HCT116 (cell line): ENCODE measurements at regions not wholly inside any gene's neighbourhood (a gene's known extent, or its start where the extent isn't known, plus 50 kb on each side); places are given as distances from the start of the nearest gene placed in this dataset.

Experiments used
- ATAC-seq: fragments of 200-7000 bp; cut with Tn5 transposase; 2 replicates; pipeline ENCODE4 v1.9.1; 2020; ENCODE audit warnings: mild to moderate bottlenecking, moderate library complexity
- BruUV-seq: library from RNA; stranded (reverse); fragments of 400-500 nt; replicated peaks from 2 replicates; lab custom pipeline; 2021; lab: Mats Ljungman, UMichigan
- CTCF ChIA-PET: fragments of 300-600 bp; sonication (Branson Sonifier 250); formaldehyde crosslinking; loops from one replicate; lab custom pipeline; 2021; ENCODE audit warnings: antibody characterized with exemption; lab: Charles Lee
- POLR2A ChIA-PET: fragments of 300-600, 350-600 bp; sonication (Branson Sonifier 250); formaldehyde crosslinking; loops from one replicate; lab custom pipeline; 2021; ENCODE audit warnings: antibody characterized with exemption; lab: Charles Lee
- RAD21 ChIA-PET, 2 experiments: fragments of 300-600 bp; sonication (Branson Sonifier 250); formaldehyde crosslinking; loops; one replicate each; lab custom pipeline; 2023; ENCODE audit warnings: low total read pairs in 2 of 2; ENCODE audit not compliant: uncharacterized antibody in 2 of 2, unreplicated experiment in 2 of 2, low non-redundant PET in 1 of 2; lab: Charles Lee
- DNase-seq: peaks from one replicate; pipeline ENCODE4 v3.0.0-alpha.2; 2010; ENCODE audit warnings: low read depth, low spot score
- H2AFZ ChIP-seq: fragments of 200-600 bp; shearing (Covaris generic), sonication (generic); 2 replicates; pipeline ENCODE4 v1.6.1; 2017; ENCODE audit warnings: low read depth, mixed run types, mixed read lengths, antibody characterized with exemption, low read length; ENCODE audit not compliant: poor library complexity, severe bottlenecking
- H3K27ac ChIP-seq: 2 replicates; pipeline ENCODE4 v1.5.1; 2012; ENCODE audit warnings: low read depth, low read length
- H3K27me3 ChIP-seq: fragments of 200-600 bp; sonication (generic); 2 replicates; pipeline ENCODE4 v1.6.1; 2016; ENCODE audit warnings: mixed run types, low read length, mixed read lengths; ENCODE audit not compliant: insufficient read depth
- H3K36me3 ChIP-seq, 2 experiments: fragments of 200-500 bp in 1 of 2; fragments of 200-600 bp in 1 of 2; sonication (Bioruptor generic) in 1 of 2; sonication (generic) in 1 of 2; 2 replicates each; pipeline versions ENCODE4 v1.5.1 to v1.6.1; 2014 to 2016; ENCODE audit warnings: low read length in 2 of 2, inconsistent platforms in 1 of 2, mixed read lengths in 1 of 2, mixed run types in 1 of 2; ENCODE audit not compliant: insufficient read depth in 2 of 2, control insufficient read depth in 1 of 2
- H3K4me1 ChIP-seq, 2 experiments: fragments of 200-600 bp in 1 of 2; sonication (generic) in 1 of 2; 2 replicates each; pipeline versions ENCODE4 v1.5.1 to v1.6.1; 2012 to 2017; ENCODE audit warnings: low read length in 2 of 2, inconsistent platforms in 1 of 2, mild to moderate bottlenecking in 1 of 2, mixed read lengths in 1 of 2, mixed run types in 1 of 2, moderate library complexity in 1 of 2; ENCODE audit not compliant: insufficient read depth in 2 of 2, control insufficient read depth in 1 of 2
- H3K4me2 ChIP-seq: fragments of 200-600 bp; sonication (generic); 2 replicates; pipeline ENCODE4 v1.6.1; 2017; ENCODE audit warnings: mixed run types, low read length, mixed read lengths
- H3K4me3 ChIP-seq, 2 experiments: fragments of 200-600 bp in 1 of 2; sonication (generic) in 1 of 2; replicated peaks in 1 of 2; 2 replicates each; pipeline ENCODE4 v1.5.1; 2011 to 2016; ENCODE audit warnings: low read length in 2 of 2, control low read depth in 1 of 2, low read depth in 1 of 2, mild to moderate bottlenecking in 1 of 2, mixed read lengths in 1 of 2, mixed run types in 1 of 2
- H3K79me2 ChIP-seq: fragments of 200-600 bp; sonication (generic); 2 replicates; pipeline ENCODE4 v1.6.1; 2017; ENCODE audit warnings: mild to moderate bottlenecking, mixed run types, low read length, moderate library complexity, mixed read lengths; ENCODE audit not compliant: insufficient read depth
- H3K9ac ChIP-seq: fragments of 200-600 bp; sonication (generic); 2 replicates; pipeline ENCODE4 v1.6.1; 2016; ENCODE audit warnings: low read length, mixed read lengths
- H3K9me2 ChIP-seq: fragments of 200-600 bp; sonication (generic), shearing (Covaris generic); 2 replicates; pipeline ENCODE4 v1.6.1; 2017; ENCODE audit warnings: mixed run types, mild to moderate bottlenecking, moderate library complexity; ENCODE audit not compliant: insufficient read depth
- H3K9me3 ChIP-seq, 2 experiments: fragments of 200-500 bp in 1 of 2; fragments of 200-600 bp in 1 of 2; sonication (Bioruptor generic) in 1 of 2; sonication (generic) in 1 of 2; 2 replicates each; pipeline ENCODE4 v1.6.1; 2014 to 2017; ENCODE audit warnings: low read length in 2 of 2, mixed read lengths in 2 of 2, inconsistent platforms in 1 of 2, low read depth in 1 of 2, mild to moderate bottlenecking in 1 of 2, mixed run types in 1 of 2, moderate library complexity in 1 of 2; ENCODE audit not compliant: control insufficient read depth in 1 of 2, insufficient read depth in 1 of 2
- H4K20me1 ChIP-seq: fragments of 200-600 bp; sonication (generic), shearing (Covaris generic); 2 replicates; pipeline ENCODE4 v1.6.1; 2017; ENCODE audit warnings: mixed run types, mild to moderate bottlenecking, moderate library complexity; ENCODE audit not compliant: insufficient read depth
- CBX3 ChIP-seq: IDR thresholded peaks from 2 replicates; pipeline ENCODE4 v1.6.1; 2012; ENCODE audit warnings: low read depth
- EGR1 ChIP-seq: IDR thresholded peaks from 2 replicates; pipeline ENCODE4 v1.6.1; 2012; ENCODE audit warnings: low read depth
- ELF1 ChIP-seq: IDR thresholded peaks from 2 replicates; pipeline ENCODE4 v1.6.1; 2012; ENCODE audit warnings: low read depth, borderline replicate concordance
- EZH2 ChIP-seq: fragments of 200-600 bp; sonication (generic); IDR thresholded peaks from 2 replicates; pipeline ENCODE4 v1.6.1; 2017; ENCODE audit warnings: antibody characterized with exemption, mixed run types
- EZH2phosphoT487 ChIP-seq: fragments of 200-600 bp; IDR thresholded peaks from 2 replicates; pipeline ENCODE4 v1.6.1; 2018; ENCODE audit warnings: antibody characterized with exemption, borderline replicate concordance
- FOSL1 ChIP-seq: IDR thresholded peaks from 2 replicates; pipeline ENCODE4 v1.6.1; 2012; ENCODE audit warnings: low read depth
- POLR2A ChIP-seq: IDR thresholded peaks from 2 replicates; pipeline ENCODE4 v1.7.0; 2011; ENCODE audit warnings: borderline replicate concordance; ENCODE audit not compliant: insufficient read depth, insufficient read length; ENCODE audit errors: extremely low read depth
- POLR2AphosphoS5 ChIP-seq: IDR thresholded peaks from 2 replicates; pipeline ENCODE4 v1.6.1; 2011; ENCODE audit warnings: mild to moderate bottlenecking, low read depth, low read length, moderate library complexity
- SIN3A ChIP-seq: IDR thresholded peaks from 2 replicates; pipeline ENCODE4 v1.6.1; 2012; ENCODE audit warnings: low read depth
- SP1 ChIP-seq: IDR thresholded peaks from 2 replicates; pipeline ENCODE4 v1.6.1; 2012; ENCODE audit warnings: low read depth
- TCF7L2 ChIP-seq: IDR thresholded peaks from 2 replicates; pipeline ENCODE4 v1.7.0; 2011; ENCODE audit warnings: borderline replicate concordance, inconsistent platforms; ENCODE audit not compliant: insufficient read depth, insufficient read length; ENCODE audit errors: extremely low read depth
- YY1 ChIP-seq: IDR thresholded peaks from 2 replicates; pipeline ENCODE4 v1.6.1; 2011; ENCODE audit warnings: low read length, low read depth, moderate library complexity, mild to moderate bottlenecking; ENCODE audit not compliant: insufficient replicate concordance; ENCODE audit errors: extremely low read depth
- ZFX ChIP-seq: fragments of 450-650 bp; IDR thresholded peaks from 2 replicates; pipeline ENCODE4 v1.6.1; 2017
- intact Hi-C: fragments of 100-400 bp; cut with micrococcal nuclease; formaldehyde crosslinking; loops from 2 replicates; pipeline ENCODE4 v1.10.0; 2022
- TF ChIP-seq, protein P1 (sequence below): IDR thresholded peaks from 2 replicates; pipeline ENCODE4 v1.6.1; 2012
- TF ChIP-seq, protein P2 (sequence below): IDR thresholded peaks from 2 replicates; pipeline ENCODE4 v1.6.1; 2012; ENCODE audit warnings: low read depth
- TF ChIP-seq, protein P3 (sequence below): IDR thresholded peaks from 2 replicates; pipeline ENCODE4 v1.6.1; 2012
- TF ChIP-seq, protein P4 (sequence below), 3 experiments: fragments of 200-600 bp in 1 of 3; sonication (generic) in 1 of 3; IDR thresholded peaks in 2 of 3; conservative IDR thresholded peaks in 1 of 3; 2 replicates each; pipeline ENCODE4 v1.5.1; 2012 to 2017; ENCODE audit warnings: low read depth in 2 of 3, low read length in 2 of 3, antibody characterized with exemption in 1 of 3, borderline replicate concordance in 1 of 3, control low read depth in 1 of 3, mild to moderate bottlenecking in 1 of 3, mixed read lengths in 1 of 3, mixed run types in 1 of 3, moderate library complexity in 1 of 3; ENCODE audit not compliant: insufficient read depth in 1 of 3

DNA sequence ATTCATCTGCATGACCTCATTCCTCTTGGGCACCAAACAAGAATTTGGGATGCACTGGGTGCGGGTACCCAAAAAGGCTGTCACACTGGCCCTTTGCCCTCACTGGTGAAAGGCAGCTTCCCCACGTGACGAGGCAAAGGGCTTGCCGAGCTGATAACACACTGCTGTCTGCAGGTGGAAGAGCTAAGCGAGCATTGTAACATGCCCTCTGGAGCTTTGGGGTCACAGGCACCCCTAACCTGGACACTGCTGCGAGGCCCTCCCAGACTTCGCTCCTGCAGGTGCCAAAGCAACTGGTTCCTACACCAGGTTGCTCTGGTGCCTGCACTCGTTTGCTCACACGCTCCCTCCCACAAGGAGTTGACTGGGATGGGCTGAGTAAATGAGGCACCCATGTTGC is 1595.7 kb downstream of the HACE1 start:
- H3K4me2 ChIP-seq: no peak overlapping the region
- no peaks in the 10 kb centered on the region for H3K4me1 ChIP-seq
- H3K79me2 ChIP-seq: no peaks in the 10 kb centered on the region
- H4K20me1 ChIP-seq: no peaks in the 10 kb centered on the region
- no peak for DNase-seq
- no peak for TF ChIP-seq ELF1
- TF ChIP-seq, protein P1, sequence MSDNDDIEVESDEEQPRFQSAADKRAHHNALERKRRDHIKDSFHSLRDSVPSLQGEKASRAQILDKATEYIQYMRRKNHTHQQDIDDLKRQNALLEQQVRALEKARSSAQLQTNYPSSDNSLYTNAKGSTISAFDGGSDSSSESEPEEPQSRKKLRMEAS: no peak
- no peak for TF ChIP-seq YY1
- TF ChIP-seq, all 23 proteins: peak for 0
- no peaks in the 10 kb centered on the region for H3K27me3 ChIP-seq
- CTCF ChIA-PET: no interaction called here
- no peak overlapping the region for H2AFZ ChIP-seq
- H3K36me3 ChIP-seq: no peaks in the 10 kb centered on the region
- no peak for ATAC-seq
- RAD21 ChIA-PET: no interaction called here
- BruUV-seq: no TSS peak
- H3K9me3 ChIP-seq: no peaks in the 10 kb centered on the region
- no peak overlapping the region for H3K4me3 ChIP-seq
- no peak overlapping the region for H3K27ac ChIP-seq
- no peak overlapping the region for H3K9ac ChIP-seq
- POLR2A ChIA-PET: no interaction called here
- H3K9me2 ChIP-seq: no peaks in the 10 kb centered on the region
- intact Hi-C loops: no loop called here

DNA sequence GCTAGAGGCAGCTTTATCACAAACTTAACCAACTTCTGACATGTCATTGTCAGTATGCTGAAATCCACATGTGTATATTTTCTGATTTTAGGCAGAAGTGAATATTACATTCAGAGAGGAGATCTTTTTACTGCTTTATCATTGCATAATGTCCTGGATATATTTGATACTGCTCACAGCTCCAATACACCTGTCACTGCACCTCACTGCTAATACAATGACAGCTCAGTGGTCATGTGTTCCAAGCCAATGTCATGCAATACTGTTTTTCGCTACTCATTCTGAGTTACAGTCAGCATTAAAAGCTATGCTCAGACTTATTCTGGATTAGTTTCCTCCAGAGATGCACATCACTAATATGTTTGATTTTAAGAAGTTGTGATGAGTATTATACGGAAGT is 1604.6 kb downstream of the HACE1 start:
- Histone ChIP-seq H3K9me3 (no peaks in the 10 kb centered on the region), H3K36me3 (no peaks in the 10 kb centered on the region), H3K27me3 (no peaks in the 10 kb centered on the region), H3K9me2 (no peaks in the 10 kb centered on the region), H3K79me2 (no peaks in the 10 kb centered on the region), H3K4me2 (no peak overlapping the region), H4K20me1 (no peaks in the 10 kb centered on the region), H3K27ac (no peak overlapping the region), H2AFZ (no peak overlapping the region), H3K9ac (no peak overlapping the region), H3K4me3 (no peak overlapping the region), H3K4me1 (no peaks in the 10 kb centered on the region)
- BruUV-seq: no TSS peak
- no peak for DNase-seq
- POLR2A ChIA-PET: no interaction called here
- intact Hi-C loops: no loop called here
- RAD21 ChIA-PET: no interaction called here
- no peak for ATAC-seq
- CTCF ChIA-PET: no interaction called here
- TF ChIP-seq YY1: no peak
- TF ChIP-seq EGR1: no peak
- no peak for TF ChIP-seq TCF7L2
- TF ChIP-seq POLR2A: no peak
- no peak for TF ChIP-seq EZH2
- TF ChIP-seq, protein P2, sequence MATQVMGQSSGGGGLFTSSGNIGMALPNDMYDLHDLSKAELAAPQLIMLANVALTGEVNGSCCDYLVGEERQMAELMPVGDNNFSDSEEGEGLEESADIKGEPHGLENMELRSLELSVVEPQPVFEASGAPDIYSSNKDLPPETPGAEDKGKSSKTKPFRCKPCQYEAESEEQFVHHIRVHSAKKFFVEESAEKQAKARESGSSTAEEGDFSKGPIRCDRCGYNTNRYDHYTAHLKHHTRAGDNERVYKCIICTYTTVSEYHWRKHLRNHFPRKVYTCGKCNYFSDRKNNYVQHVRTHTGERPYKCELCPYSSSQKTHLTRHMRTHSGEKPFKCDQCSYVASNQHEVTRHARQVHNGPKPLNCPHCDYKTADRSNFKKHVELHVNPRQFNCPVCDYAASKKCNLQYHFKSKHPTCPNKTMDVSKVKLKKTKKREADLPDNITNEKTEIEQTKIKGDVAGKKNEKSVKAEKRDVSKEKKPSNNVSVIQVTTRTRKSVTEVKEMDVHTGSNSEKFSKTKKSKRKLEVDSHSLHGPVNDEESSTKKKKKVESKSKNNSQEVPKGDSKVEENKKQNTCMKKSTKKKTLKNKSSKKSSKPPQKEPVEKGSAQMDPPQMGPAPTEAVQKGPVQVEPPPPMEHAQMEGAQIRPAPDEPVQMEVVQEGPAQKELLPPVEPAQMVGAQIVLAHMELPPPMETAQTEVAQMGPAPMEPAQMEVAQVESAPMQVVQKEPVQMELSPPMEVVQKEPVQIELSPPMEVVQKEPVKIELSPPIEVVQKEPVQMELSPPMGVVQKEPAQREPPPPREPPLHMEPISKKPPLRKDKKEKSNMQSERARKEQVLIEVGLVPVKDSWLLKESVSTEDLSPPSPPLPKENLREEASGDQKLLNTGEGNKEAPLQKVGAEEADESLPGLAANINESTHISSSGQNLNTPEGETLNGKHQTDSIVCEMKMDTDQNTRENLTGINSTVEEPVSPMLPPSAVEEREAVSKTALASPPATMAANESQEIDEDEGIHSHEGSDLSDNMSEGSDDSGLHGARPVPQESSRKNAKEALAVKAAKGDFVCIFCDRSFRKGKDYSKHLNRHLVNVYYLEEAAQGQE: no peak
- no peak for TF ChIP-seq FOSL1
- no peak for TF ChIP-seq ZFX
- TF ChIP-seq CBX3: no peak
- TF ChIP-seq, protein P3, sequence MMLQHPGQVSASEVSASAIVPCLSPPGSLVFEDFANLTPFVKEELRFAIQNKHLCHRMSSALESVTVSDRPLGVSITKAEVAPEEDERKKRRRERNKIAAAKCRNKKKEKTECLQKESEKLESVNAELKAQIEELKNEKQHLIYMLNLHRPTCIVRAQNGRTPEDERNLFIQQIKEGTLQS: no peak
- TF ChIP-seq SP1: no peak
- TF ChIP-seq EZH2phosphoT487: no peak
- no peak for TF ChIP-seq SIN3A
- TF ChIP-seq POLR2AphosphoS5: no peak
- TF ChIP-seq, protein P4, sequence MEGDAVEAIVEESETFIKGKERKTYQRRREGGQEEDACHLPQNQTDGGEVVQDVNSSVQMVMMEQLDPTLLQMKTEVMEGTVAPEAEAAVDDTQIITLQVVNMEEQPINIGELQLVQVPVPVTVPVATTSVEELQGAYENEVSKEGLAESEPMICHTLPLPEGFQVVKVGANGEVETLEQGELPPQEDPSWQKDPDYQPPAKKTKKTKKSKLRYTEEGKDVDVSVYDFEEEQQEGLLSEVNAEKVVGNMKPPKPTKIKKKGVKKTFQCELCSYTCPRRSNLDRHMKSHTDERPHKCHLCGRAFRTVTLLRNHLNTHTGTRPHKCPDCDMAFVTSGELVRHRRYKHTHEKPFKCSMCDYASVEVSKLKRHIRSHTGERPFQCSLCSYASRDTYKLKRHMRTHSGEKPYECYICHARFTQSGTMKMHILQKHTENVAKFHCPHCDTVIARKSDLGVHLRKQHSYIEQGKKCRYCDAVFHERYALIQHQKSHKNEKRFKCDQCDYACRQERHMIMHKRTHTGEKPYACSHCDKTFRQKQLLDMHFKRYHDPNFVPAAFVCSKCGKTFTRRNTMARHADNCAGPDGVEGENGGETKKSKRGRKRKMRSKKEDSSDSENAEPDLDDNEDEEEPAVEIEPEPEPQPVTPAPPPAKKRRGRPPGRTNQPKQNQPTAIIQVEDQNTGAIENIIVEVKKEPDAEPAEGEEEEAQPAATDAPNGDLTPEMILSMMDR (IDR thresholded peaks at IDR 0.05 in 2 of 3, conservative IDR thresholded peaks at IDR 0.05 in 1 of 3; ENCODE audit: borderline replicate concordance in 1 of 3, insufficient read depth in 1 of 3, low read depth in 2 of 3, low read length in 2 of 3): no peak
- TF ChIP-seq ELF1: no peak
